ENCODE measurements at regions not wholly inside any gene's neighbourhood (a gene's known extent, or its start where the extent isn't known, plus 50 kb on each side); places are given as distances from the start of the nearest gene placed in this dataset.

GRCh38 chr4:20544645-20545044 is 155.6 kb upstream of the PACRGL start:
- Mint-ChIP-seq H3K4me1 (no peaks in the 10 kb centered on the region), H3K27ac (no peak overlapping the region), H3K4me3 (no peak overlapping the region), H3K27me3 (ENCODE audit: low read depth) (no peaks in the 10 kb centered on the region), H3K36me3 (ENCODE audit: insufficient read depth in 1 of 3, low read depth in 3 of 3) (no peaks in the 10 kb centered on the region), H3K9me3 (no peaks in the 10 kb centered on the region)
- Histone ChIP-seq H4K91ac (ENCODE audit: insufficient read length, low read depth, low read length) (no peak overlapping the region), H3K4ac (ENCODE audit: low read depth, low read length) (no peak overlapping the region), H3K27ac (ENCODE audit: insufficient read length, low read depth, low read length) (no peak overlapping the region), H4K8ac (replicated peaks; ENCODE audit: insufficient read length, low read depth, low read length) (no peak overlapping the region), H2AFZ (ENCODE audit: low read length) (no peak overlapping the region), H3K4me2 (ENCODE audit: insufficient read depth, insufficient read length, low read length) (no peak overlapping the region), H3K9ac (ENCODE audit: extremely low read depth, insufficient read length, low read length) (no peak overlapping the region), H2BK12ac (ENCODE audit: insufficient read length, low read depth, low read length) (no peak overlapping the region), H3K79me2 (ENCODE audit: insufficient read depth, low read length) (no peaks in the 10 kb centered on the region), H3K14ac (ENCODE audit: insufficient read depth, low read length) (no peak overlapping the region), H3K23me2 (ENCODE audit: insufficient read length, low read depth, low read length, poor library complexity, severe bottlenecking) (no peaks in the 10 kb centered on the region), H3K9me3 (ENCODE audit: control insufficient read depth, low read depth, low read length) (no peaks in the 10 kb centered on the region), H4K20me1 (ENCODE audit: control insufficient read depth, insufficient read depth, insufficient read length) (no peaks in the 10 kb centered on the region), H3K23ac (ENCODE audit: insufficient read length, low read depth, low read length) (no peak overlapping the region), H3T11ph (ENCODE audit: low read length) (no peak overlapping the region), H2BK20ac (ENCODE audit: low read depth, low read length, poor library complexity, severe bottlenecking) (no peak overlapping the region), H2BK15ac (ENCODE audit: low read depth, low read length) (no peak overlapping the region), H4K5ac (ENCODE audit: insufficient read length, low read depth, low read length) (no peak overlapping the region), H2BK5ac (ENCODE audit: insufficient read length, low read length) (no peak overlapping the region), H3K56ac (ENCODE audit: insufficient read length, low read depth, low read length) (no peak overlapping the region), H3K18ac (ENCODE audit: insufficient read length, low read depth, low read length) (no peak overlapping the region), H3K4me1 (ENCODE audit: insufficient read depth, low read length) (no peaks in the 10 kb centered on the region), H2AK5ac (ENCODE audit: insufficient read length, low read length) (no peak overlapping the region), H3K27me3 (ENCODE audit: insufficient read depth, low read length) (no peaks in the 10 kb centered on the region), H2BK120ac (ENCODE audit: low read depth, low read length, poor library complexity, severe bottlenecking) (no peak overlapping the region), H3K79me1 (ENCODE audit: insufficient read depth, low read depth, low read length, poor library complexity, severe bottlenecking) (no peaks in the 10 kb centered on the region)
- peak; percentile 74 for TF ChIP-seq CTCF (conservative IDR thresholded peaks at IDR 0.05)
- no peak for DNase-seq
- WGBS (ENCODE audit: extremely low coverage, insufficient read length, low lambda C conversion rate) = no CpG with 5 or more reads among the region's 3 CpGs
